ENCODE measurements at regions not wholly inside any gene's neighbourhood (a gene's known extent, or its start where the extent isn't known, plus 50 kb on each side); places are given as distances from the start of the nearest gene placed in this dataset.

DNA sequence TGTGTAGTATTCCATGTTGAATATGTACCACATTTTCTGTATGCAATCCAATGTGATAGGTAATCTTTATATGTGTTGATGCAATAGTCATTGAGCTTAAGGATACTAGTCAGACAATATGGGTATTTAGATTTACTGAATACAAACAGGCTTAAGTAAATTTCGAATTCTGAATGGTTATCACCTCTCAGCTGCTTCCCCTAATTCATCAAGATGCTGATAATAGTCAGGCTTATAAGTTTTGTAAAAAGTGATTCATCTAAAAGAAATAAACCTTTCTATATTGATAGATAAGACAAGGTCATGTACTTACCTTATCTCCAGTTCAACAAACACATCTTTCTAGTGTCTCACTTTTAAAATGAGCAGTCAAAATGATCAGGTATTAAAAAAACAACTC lies 205.5 kb downstream of the CASP12 start:
- TF ChIP-seq, protein P1, sequence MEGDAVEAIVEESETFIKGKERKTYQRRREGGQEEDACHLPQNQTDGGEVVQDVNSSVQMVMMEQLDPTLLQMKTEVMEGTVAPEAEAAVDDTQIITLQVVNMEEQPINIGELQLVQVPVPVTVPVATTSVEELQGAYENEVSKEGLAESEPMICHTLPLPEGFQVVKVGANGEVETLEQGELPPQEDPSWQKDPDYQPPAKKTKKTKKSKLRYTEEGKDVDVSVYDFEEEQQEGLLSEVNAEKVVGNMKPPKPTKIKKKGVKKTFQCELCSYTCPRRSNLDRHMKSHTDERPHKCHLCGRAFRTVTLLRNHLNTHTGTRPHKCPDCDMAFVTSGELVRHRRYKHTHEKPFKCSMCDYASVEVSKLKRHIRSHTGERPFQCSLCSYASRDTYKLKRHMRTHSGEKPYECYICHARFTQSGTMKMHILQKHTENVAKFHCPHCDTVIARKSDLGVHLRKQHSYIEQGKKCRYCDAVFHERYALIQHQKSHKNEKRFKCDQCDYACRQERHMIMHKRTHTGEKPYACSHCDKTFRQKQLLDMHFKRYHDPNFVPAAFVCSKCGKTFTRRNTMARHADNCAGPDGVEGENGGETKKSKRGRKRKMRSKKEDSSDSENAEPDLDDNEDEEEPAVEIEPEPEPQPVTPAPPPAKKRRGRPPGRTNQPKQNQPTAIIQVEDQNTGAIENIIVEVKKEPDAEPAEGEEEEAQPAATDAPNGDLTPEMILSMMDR (IDR thresholded peaks at IDR 0.05; ENCODE audit: insufficient read depth, low read length, poor library complexity, severe bottlenecking), result no peak
- TF ChIP-seq EZH2phosphoT487 (conservative IDR thresholded peaks at IDR 0.05; ENCODE audit: low read length), result no peak

Measured in SU-DHL-6 (cell line).